CD4-positive, CD25-positive, alpha-beta regulatory T cell (primary cell): ENCODE measurements at regions not wholly inside any gene's neighbourhood (a gene's known extent, or its start where the extent isn't known, plus 50 kb on each side); places are given as distances from the start of the nearest gene placed in this dataset.
"Not testable (repeated sequence)": the region's sequence is repeated elsewhere in the genome, so short reads cannot be mapped to it uniquely, and the experiment has no call there.

Source experiments
- ATAC-seq, 2 donors: fragments of 150-1000 bp; cut with Tn5 transposase; one replicate each; pipeline ENCODE4 v1.10.0; 2021; ENCODE audit warnings: low read depth in 2 of 2, moderate number of reproducible peaks in 2 of 2, moderate library complexity in 1 of 2
- DNase-seq, 3 donors: peaks; one replicate each; pipeline versions ENCODE4 v3.0.0 to v3.0.0-alpha.2; 2012 to 2022; ENCODE audit warnings: mixed read lengths in 1 of 3
- H3K27ac ChIP-seq: one replicate; pipeline ENCODE4 v1.7.0; 2013; ENCODE audit warnings: mild to moderate bottlenecking, low read length; ENCODE audit not compliant: insufficient read depth, poor library complexity, severe bottlenecking
- H3K27me3 ChIP-seq: one replicate; pipeline ENCODE4 v1.7.0; 2013; ENCODE audit warnings: low read length; ENCODE audit not compliant: control insufficient read depth, insufficient read depth
- H3K36me3 ChIP-seq: one replicate; pipeline ENCODE4 v1.7.0; 2013; ENCODE audit warnings: mild to moderate bottlenecking, low read length, moderate library complexity; ENCODE audit not compliant: control insufficient read depth, insufficient read depth
- H3K4me1 ChIP-seq: 2 replicates; pipeline ENCODE4 v1.7.0; 2013; ENCODE audit warnings: mild to moderate bottlenecking, low read length; ENCODE audit not compliant: insufficient read depth, control insufficient read depth, poor library complexity, severe bottlenecking
- H3K4me3 ChIP-seq: one replicate; pipeline ENCODE4 v1.7.0; 2013; ENCODE audit warnings: low read depth, mild to moderate bottlenecking, low read length, moderate library complexity
- H3K9me3 ChIP-seq, 2 experiments: 1 replicate in 1 of 2; 2 replicates in 1 of 2; pipeline ENCODE4 v1.7.0; 2013; ENCODE audit warnings: low read length in 2 of 2, mild to moderate bottlenecking in 1 of 2, moderate library complexity in 1 of 2; ENCODE audit not compliant: control insufficient read depth in 2 of 2
- H3K27ac Mint-ChIP-seq, 3 donors: one replicate each; pipeline ENCODE4 v1.8.0; 2020 to 2022; ENCODE audit warnings: mild to moderate bottlenecking in 3 of 3, mixed read lengths in 3 of 3, moderate library complexity in 2 of 3
- H3K27me3 Mint-ChIP-seq: one replicate; pipeline ENCODE4 v1.8.0; 2022; ENCODE audit warnings: mild to moderate bottlenecking, mixed read lengths
- H3K36me3 Mint-ChIP-seq: one replicate; pipeline ENCODE4 v1.8.0; 2020; ENCODE audit warnings: mixed read lengths
- H3K4me1 Mint-ChIP-seq, 4 donors: one replicate each; pipeline ENCODE4 v1.8.0; 2020 to 2022; ENCODE audit warnings: mixed read lengths in 4 of 4, mild to moderate bottlenecking in 1 of 4
- H3K4me3 Mint-ChIP-seq, 4 donors: one replicate each; pipeline ENCODE4 v1.8.0; 2020 to 2022; ENCODE audit warnings: mild to moderate bottlenecking in 4 of 4, mixed read lengths in 4 of 4, moderate library complexity in 3 of 4
- H3K9me3 Mint-ChIP-seq, 7 donors: one replicate each; pipeline ENCODE4 v1.8.0; 2020 to 2022; ENCODE audit warnings: mixed read lengths in 7 of 7, mild to moderate bottlenecking in 3 of 7, moderate library complexity in 2 of 7

DNA sequence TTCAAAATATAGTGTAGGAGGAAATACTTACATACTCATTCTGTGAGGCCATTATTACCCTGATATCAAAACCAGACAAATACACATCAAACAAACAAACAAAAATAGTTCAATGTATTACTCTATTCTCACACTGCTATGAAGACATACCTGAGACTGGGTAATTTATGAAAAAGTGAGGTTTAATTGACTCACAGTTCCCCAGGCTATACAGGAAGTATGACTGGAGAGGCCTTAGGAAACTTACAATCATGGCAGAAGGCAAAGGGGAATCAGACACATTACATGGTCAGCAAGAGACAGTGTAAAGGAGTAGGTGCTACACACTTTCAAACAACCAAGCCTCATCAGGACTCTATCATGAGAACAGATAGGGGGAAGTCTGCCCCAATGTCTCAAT is 1023.2 kb downstream of the TMTC2 start:
- Mint-ChIP-seq H3K27me3 (no peaks in the 10 kb centered on the region), H3K9me3 (peaks cover 0 to 22% (median 6%) of the 10 kb centered on the region in 7 donors), H3K4me1 (no peaks in the 10 kb centered on the region), H3K27ac (no peak overlapping the region), H3K36me3 (no peaks in the 10 kb centered on the region), H3K4me3 (no peak overlapping the region)
- no peak for DNase-seq
- H3K4me3 ChIP-seq: no peak overlapping the region
- H3K27me3 ChIP-seq: no peaks in the 10 kb centered on the region
- ATAC-seq: no peak
- H3K9me3 ChIP-seq: peaks cover 7 to 23% of the 10 kb centered on the region in 2 experiments
- no peaks in the 10 kb centered on the region for H3K4me1 ChIP-seq
- H3K27ac ChIP-seq: no peak overlapping the region
- H3K36me3 ChIP-seq: no peaks in the 10 kb centered on the region

DNA sequence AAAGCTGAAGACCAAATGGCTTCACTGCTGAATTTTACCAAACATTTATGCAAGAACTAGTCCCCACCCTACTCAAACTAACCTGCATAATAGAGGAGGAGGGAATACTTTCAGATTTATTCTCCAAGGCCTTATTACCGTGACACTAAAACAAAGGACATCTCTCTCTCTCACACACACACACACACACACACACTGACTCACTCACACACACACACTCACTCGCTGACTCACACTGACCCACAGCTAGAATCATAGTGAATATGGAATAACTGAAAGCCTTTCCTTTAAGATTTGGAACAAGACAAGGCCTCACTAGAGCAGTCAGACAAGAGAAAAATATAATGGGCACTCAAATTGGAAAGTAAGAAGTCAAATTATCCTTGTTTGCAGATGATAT is 1014.1 kb downstream of the TMTC2 start:
- Histone ChIP-seq H3K36me3 (no peaks in the 10 kb centered on the region), H3K4me1 (no peaks in the 10 kb centered on the region)
- no peak overlapping the region for H3K4me3 Mint-ChIP-seq

DNA sequence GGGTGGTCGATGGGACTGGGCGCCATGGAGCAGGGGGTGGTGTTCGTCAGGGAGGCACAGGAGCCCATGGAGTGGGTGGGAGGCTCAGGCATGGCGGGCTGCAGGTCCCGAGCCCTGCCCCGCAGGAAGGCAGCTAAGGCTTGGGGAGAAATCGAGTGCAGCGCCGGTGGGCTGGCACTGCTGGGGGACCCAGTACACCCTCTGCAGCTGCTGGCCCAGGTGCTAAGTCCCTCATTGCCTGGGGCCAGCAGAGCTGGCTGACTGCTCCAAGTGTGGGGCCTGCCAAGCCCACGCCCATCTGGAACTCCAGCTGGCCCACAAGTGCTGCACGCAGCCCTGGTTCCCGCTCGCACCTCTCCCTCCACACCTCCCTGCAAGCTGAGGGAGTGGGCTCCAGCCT is 1009.6 kb downstream of the TMTC2 start:
- not testable (repeated sequence) for H3K36me3 Mint-ChIP-seq, H3K9me3 ChIP-seq

More for the DNA sequence above, 1014.1 kb downstream of the TMTC2 start:
- H3K9me3 ChIP-seq: peaks cover 0 to 2% of the 10 kb centered on the region in 2 experiments
- ATAC-seq (no peak), DNase-seq (no peak)
- Mint-ChIP-seq H3K4me1 (no peaks in the 10 kb centered on the region), H3K9me3 (peaks cover 0 to 22% (median 5%) of the 10 kb centered on the region in 7 donors), H3K27ac (no peak overlapping the region), H3K27me3 (no peaks in the 10 kb centered on the region), H3K36me3 (no peaks in the 10 kb centered on the region)
- no peaks in the 10 kb centered on the region for H3K27me3 ChIP-seq
- H3K4me3 ChIP-seq: no peak overlapping the region
- no peak overlapping the region for H3K27ac ChIP-seq

DNA sequence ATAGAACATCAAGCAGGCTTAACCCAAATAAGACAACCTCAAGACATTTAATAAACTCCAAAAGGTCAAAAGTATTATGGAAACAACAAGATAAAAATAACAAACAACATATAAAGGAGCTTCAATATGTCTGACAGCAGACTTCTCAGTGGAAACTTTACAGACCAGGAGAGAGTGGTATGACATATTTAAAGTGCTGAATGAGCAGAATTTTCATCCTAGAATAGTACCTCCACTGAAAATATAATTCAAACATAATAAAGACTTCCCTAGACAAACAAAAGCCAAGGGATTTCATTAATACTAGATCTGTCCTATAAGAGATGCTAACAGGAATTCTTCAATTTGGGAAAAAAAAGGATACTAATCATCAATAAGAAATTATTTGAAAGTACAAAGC is 1005.0 kb downstream of the TMTC2 start:
- ATAC-seq: no peak
- H3K4me1 Mint-ChIP-seq: no peaks in the 10 kb centered on the region
- H3K27ac Mint-ChIP-seq: no peak overlapping the region

More for the DNA sequence above, 1009.6 kb downstream of the TMTC2 start:
- not testable (repeated sequence) for H3K4me3 Mint-ChIP-seq, H3K4me1 ChIP-seq, H3K36me3 ChIP-seq, H3K27ac ChIP-seq, H3K27ac Mint-ChIP-seq, H3K4me1 Mint-ChIP-seq, DNase-seq, H3K27me3 ChIP-seq, ATAC-seq, H3K27me3 Mint-ChIP-seq, H3K4me3 ChIP-seq
- peaks cover 3 to 21% (median 7%) of the 10 kb centered on the region in 7 donors for H3K9me3 Mint-ChIP-seq

DNA sequence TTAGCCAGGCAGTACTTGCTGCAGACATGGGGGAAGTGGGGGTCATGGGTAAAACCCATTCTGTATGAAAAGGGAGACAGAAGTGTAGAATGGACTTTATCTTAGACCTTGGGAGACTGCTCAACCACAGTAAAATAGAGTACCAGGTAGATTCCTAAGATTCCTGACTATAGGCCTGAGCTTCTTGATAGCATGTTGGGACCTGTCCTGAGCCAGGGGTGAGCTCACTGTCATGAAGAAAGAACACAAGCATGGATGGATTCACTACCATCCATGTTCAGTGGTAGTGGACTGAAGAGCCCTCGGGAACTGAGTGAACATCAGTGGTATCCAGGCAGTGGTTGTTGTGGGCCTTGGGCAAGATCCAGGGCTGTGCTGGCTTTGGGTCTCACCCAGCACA is 1003.8 kb downstream of the TMTC2 start:
- Mint-ChIP-seq H3K27ac (no peak overlapping the region), H3K9me3 (peaks cover 1 to 24% (median 10%) of the 10 kb centered on the region in 7 donors), H3K4me3 (no peak overlapping the region), H3K36me3 (no peaks in the 10 kb centered on the region), H3K4me1 (no peaks in the 10 kb centered on the region), H3K27me3 (no peaks in the 10 kb centered on the region)
- Histone ChIP-seq H3K4me3 (no peak overlapping the region), H3K27me3 (no peaks in the 10 kb centered on the region), H3K36me3 (no peaks in the 10 kb centered on the region), H3K9me3 (peaks cover 0 to 4% of the 10 kb centered on the region in 2 experiments), H3K4me1 (no peaks in the 10 kb centered on the region), H3K27ac (no peak overlapping the region)
- peak in 1 of 2 donors; percentile 24 for ATAC-seq
- no peak for DNase-seq

More for the DNA sequence above, 1005.0 kb downstream of the TMTC2 start:
- H3K36me3 Mint-ChIP-seq: no peaks in the 10 kb centered on the region
- Histone ChIP-seq H3K36me3 (no peaks in the 10 kb centered on the region), H3K4me1 (no peaks in the 10 kb centered on the region), H3K27ac (no peak overlapping the region), H3K9me3 (peaks cover 0 to 4% of the 10 kb centered on the region in 2 experiments), H3K4me3 (no peak overlapping the region), H3K27me3 (no peaks in the 10 kb centered on the region)
- H3K4me3 Mint-ChIP-seq: no peak overlapping the region
- peaks cover 1 to 19% (median 12%) of the 10 kb centered on the region in 7 donors for H3K9me3 Mint-ChIP-seq
- no peaks in the 10 kb centered on the region for H3K27me3 Mint-ChIP-seq
- no peak for DNase-seq

DNA sequence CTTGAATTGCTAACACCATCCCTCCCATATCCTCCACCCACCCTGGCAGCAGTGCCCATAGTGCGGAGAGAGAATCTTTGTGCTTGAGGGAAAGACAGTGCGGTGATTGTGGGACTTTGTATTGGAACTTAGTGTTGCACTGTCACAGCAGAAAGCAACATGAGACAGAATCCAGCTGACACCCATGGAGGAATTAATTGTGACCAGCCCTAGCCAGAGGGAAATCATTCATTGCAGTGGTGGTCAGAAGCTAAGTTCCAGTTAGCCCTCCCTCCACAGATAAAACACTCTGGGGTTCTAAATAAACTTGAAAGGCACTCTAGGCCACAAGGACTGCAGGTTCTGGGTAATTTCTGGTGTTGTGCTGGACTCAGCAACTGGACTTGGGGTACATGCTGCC is 1002.6 kb downstream of the TMTC2 start:
- peaks cover 1 to 24% (median 8%) of the 10 kb centered on the region in 7 donors for H3K9me3 Mint-ChIP-seq
- Histone ChIP-seq H3K4me3 (no peak overlapping the region), H3K9me3 (peaks cover 0 to 2% of the 10 kb centered on the region in 2 experiments), H3K27me3 (no peaks in the 10 kb centered on the region), H3K27ac (no peak overlapping the region), H3K36me3 (no peaks in the 10 kb centered on the region), H3K4me1 (no peaks in the 10 kb centered on the region)
- DNase-seq (no peak), ATAC-seq (no peak)
- H3K27me3 Mint-ChIP-seq: no peaks in the 10 kb centered on the region
- H3K4me1 Mint-ChIP-seq: no peaks in the 10 kb centered on the region
- H3K27ac Mint-ChIP-seq: no peak overlapping the region
- no peak overlapping the region for H3K4me3 Mint-ChIP-seq
- H3K36me3 Mint-ChIP-seq: no peaks in the 10 kb centered on the region

DNA sequence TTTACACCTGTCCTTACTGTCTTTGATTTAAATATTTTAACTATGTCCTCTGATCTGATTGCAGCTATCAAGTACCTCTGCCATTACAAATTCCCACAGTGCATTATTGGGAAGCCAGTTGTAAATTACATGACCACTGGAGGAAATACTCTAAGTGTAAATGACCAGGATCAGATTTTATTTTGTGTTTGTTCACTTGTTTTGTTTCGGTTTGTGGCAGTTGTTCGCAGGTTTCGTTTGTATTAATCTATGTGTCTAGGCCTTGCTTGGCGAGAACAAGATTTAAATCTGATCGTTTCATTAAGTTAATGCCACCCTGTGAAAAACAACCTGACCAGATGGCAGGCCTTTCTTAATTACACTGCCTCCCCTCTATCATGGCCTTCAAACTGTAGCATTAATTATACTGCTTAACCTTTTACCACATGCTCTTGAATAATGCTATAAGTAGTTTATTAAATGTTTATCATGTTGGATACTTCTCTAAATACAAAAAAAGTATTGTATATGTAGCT is 990.1 kb downstream of the TMTC2 start:
- no peaks in the 10 kb centered on the region for H3K36me3 Mint-ChIP-seq
- peaks cover 0 to 6% (median 0%) of the 10 kb centered on the region in 7 donors for H3K9me3 Mint-ChIP-seq
- no peaks in the 10 kb centered on the region for H3K9me3 ChIP-seq

DNA sequence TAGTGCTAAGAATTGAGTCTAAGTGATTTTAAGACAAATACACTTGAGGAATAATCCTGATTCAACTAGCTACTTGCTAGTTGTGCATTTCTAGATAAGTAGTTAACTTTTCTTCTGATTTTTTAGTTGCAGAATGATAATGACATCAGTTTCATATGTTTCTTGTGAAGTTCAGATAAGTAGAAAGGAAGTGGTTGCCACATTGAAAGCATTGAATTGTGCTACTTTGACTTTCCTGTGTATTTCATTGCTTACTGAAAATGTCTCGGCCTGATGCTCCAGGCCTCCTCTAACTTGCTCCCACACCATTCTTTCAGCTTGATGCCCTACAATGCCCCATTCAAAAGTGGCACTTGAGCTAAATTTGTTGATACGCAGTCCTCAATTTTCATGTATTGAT is 980.0 kb downstream of the TMTC2 start:
- Mint-ChIP-seq H3K9me3 (peaks cover 0 to 7% (median 1%) of the 10 kb centered on the region in 7 donors), H3K27me3 (no peaks in the 10 kb centered on the region), H3K4me1 (no peaks in the 10 kb centered on the region), H3K36me3 (no peaks in the 10 kb centered on the region), H3K4me3 (no peak overlapping the region), H3K27ac (no peak overlapping the region)
- H3K27me3 ChIP-seq: no peaks in the 10 kb centered on the region
- H3K36me3 ChIP-seq: no peaks in the 10 kb centered on the region
- no peak overlapping the region for H3K27ac ChIP-seq
- no peaks in the 10 kb centered on the region for H3K4me1 ChIP-seq
- DNase-seq: no peak
- H3K9me3 ChIP-seq: no peaks in the 10 kb centered on the region
- no peak overlapping the region for H3K4me3 ChIP-seq
- no peak for ATAC-seq

More for the DNA sequence above, 990.1 kb downstream of the TMTC2 start:
- Histone ChIP-seq H3K27ac (no peak overlapping the region), H3K27me3 (no peaks in the 10 kb centered on the region), H3K4me1 (no peaks in the 10 kb centered on the region), H3K4me3 (no peak overlapping the region), H3K36me3 (no peaks in the 10 kb centered on the region)
- Mint-ChIP-seq H3K27me3 (no peaks in the 10 kb centered on the region), H3K4me3 (no peak overlapping the region), H3K4me1 (no peaks in the 10 kb centered on the region), H3K27ac (no peak overlapping the region)
- DNase-seq: no peak
- ATAC-seq: no peak
